ENCODE measurements at regions not wholly inside any gene's neighbourhood (a gene's known extent, or its start where the extent isn't known, plus 50 kb on each side); places are given as distances from the start of the nearest gene placed in this dataset.
"Not testable (repeated sequence)": the region's sequence is repeated elsewhere in the genome, so short reads cannot be mapped to it uniquely, and the experiment has no call there.

- no peak for DNase-seq (ENCODE audit: low read depth in 3 of 3, low spot score in 2 of 3)
These were observed 76.4 kb upstream of the SLC4A7 start for GRCh38 chr3:27560484-27561056.

- DNase-seq (ENCODE audit: low read depth in 3 of 3, low spot score in 2 of 3), result peak in 1 of 3 donors; percentile 6
These were observed 75.7 kb upstream of the SLC4A7 start for GRCh38 chr3:27559835-27560234.

GRCh38 chr3:27559381-27559780, 75.2 kb upstream of the SLC4A7 start:
- no peak for DNase-seq (ENCODE audit: low read depth in 3 of 3, low spot score in 2 of 3)

- DNase-seq (ENCODE audit: low read depth in 3 of 3, low spot score in 2 of 3), result no peak
These were observed 73.2 kb upstream of the SLC4A7 start for GRCh38 chr3:27557411-27557810.

- DNase-seq (ENCODE audit: low read depth in 3 of 3, low spot score in 2 of 3), result no peak
These were observed 72.7 kb upstream of the SLC4A7 start for GRCh38 chr3:27556887-27557286.

GRCh38 chr3:27554706-27555105, 70.5 kb upstream of the SLC4A7 start:
- DNase-seq (ENCODE audit: low read depth in 3 of 3, low spot score in 2 of 3), result no peak

GRCh38 chr3:27553886-27554540, 69.8 kb upstream of the SLC4A7 start:
- no peak for DNase-seq (ENCODE audit: low read depth in 3 of 3, low spot score in 2 of 3)

- DNase-seq (ENCODE audit: low read depth in 3 of 3, low spot score in 2 of 3), result not testable (repeated sequence)
These were observed 68.5 kb upstream of the SLC4A7 start for GRCh38 chr3:27552708-27553107.

GRCh38 chr3:27551413-27551812, 67.2 kb upstream of the SLC4A7 start:
- not testable (repeated sequence) for DNase-seq (ENCODE audit: low read depth in 3 of 3, low spot score in 2 of 3)

- no peak for DNase-seq (ENCODE audit: low read depth in 3 of 3, low spot score in 2 of 3)
These were observed 60.9 kb upstream of the SLC4A7 start for GRCh38 chr3:27545061-27545460.

GRCh38 chr3:27544372-27544865, 60.2 kb upstream of the SLC4A7 start:
- no peak for DNase-seq (ENCODE audit: low read depth in 3 of 3, low spot score in 2 of 3)

GRCh38 chr3:27542476-27542875, 58.3 kb upstream of the SLC4A7 start:
- no peak for DNase-seq (ENCODE audit: low read depth in 3 of 3, low spot score in 2 of 3)

- DNase-seq (ENCODE audit: low read depth in 3 of 3, low spot score in 2 of 3), result no peak
These were observed 56.0 kb upstream of the SLC4A7 start for GRCh38 chr3:27540231-27540630.

- no peak for DNase-seq (ENCODE audit: low read depth in 3 of 3, low spot score in 2 of 3)
These were observed 52.3 kb upstream of the SLC4A7 start for GRCh38 chr3:27536491-27536890.

- no peak for DNase-seq (ENCODE audit: low read depth in 3 of 3, low spot score in 2 of 3)
These were observed 51.7 kb upstream of the SLC4A7 start for GRCh38 chr3:27535809-27536392.

GRCh38 chr3:27533718-27534573, 49.8 kb upstream of the SLC4A7 start:
- no peak for DNase-seq (ENCODE audit: low read depth in 3 of 3, low spot score in 2 of 3)
